ENCODE measurements at regions not wholly inside any gene's neighbourhood (a gene's known extent, or its start where the extent isn't known, plus 50 kb on each side); places are given as distances from the start of the nearest gene placed in this dataset.

- DNase-seq = no peak
Observed at GRCh38 chr5:133760532-133760931, 148.2 kb upstream of the FSTL4 start.

GRCh38 chr5:133758641-133759040, 146.3 kb upstream of the FSTL4 start:
- DNase-seq = no peak

GRCh38 chr5:133757396-133757945, 145.1 kb upstream of the FSTL4 start:
- no peak for DNase-seq

GRCh38 chr5:133756756-133757155, 144.4 kb upstream of the FSTL4 start:
- no peak for DNase-seq

DNA sequence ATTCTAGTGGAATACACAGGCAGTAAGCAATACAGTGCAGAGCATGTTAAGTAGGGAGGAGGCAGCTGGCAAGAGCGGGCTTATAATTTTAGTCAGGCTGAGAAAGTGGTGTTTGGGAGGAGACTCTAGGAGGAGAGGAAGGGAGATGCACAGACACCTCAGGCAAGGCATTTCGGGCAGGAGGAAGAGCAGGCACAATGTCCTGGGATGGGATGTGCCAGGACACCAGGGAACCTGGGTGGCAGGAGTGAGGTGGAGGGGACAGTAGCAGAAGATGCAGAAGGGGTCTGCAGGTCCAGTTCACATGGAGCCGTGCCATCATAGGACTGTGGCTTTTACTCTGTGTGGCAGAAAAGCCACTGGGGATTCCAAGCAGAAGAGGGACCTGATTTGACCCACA, 143.7 kb upstream of the FSTL4 start:
- no peak for DNase-seq

GRCh38 chr5:133754575-133755169, 142.3 kb upstream of the FSTL4 start:
- DNase-seq = peak; percentile 53

DNA sequence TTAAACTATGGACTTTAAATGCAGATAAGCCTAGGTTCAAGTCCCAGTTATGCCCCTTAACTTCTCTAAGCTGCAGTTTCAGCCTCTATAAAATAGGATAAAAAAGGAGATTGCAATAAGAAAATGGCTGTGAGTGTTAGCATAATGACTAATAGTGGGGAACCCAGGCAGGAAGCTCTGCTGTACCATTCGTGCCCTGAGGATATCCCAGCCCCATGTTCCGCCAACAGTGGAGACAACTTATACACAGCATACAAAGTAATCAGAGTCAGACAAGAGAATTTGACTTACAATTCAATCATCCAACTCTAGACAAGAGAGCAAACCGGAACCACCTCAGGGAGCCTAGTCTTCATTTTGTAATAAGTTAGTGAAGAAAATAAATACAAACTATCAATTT, 141.5 kb upstream of the FSTL4 start:
- no peak for DNase-seq

GRCh38 chr5:133751846-133752245, 139.5 kb upstream of the FSTL4 start:
- DNase-seq = no peak

- DNase-seq = no peak
Observed at GRCh38 chr5:133751421-133751820, 139.1 kb upstream of the FSTL4 start.

DNA sequence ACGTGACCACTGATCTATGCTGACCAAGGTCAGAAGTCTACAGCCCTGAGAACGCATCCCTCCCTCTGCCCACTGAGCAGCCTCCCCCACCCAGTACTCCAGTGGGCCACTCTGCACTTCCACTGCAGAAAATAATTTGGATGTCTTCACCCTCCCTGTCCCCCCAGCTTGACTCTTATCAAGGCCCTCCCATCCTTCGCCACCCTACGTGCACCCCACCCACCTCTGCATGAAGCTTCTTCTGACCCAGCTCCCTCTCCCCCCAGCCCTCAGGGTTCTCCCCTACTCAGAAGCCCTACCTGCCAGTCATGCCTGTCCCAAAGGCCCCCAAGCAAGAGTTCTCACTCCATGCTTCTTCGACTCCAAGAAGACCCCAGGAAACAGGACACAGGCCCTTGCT, 138.5 kb upstream of the FSTL4 start:
- DNase-seq = no peak

- no peak for DNase-seq
Observed at GRCh38 chr5:133750356-133750755, 138.0 kb upstream of the FSTL4 start.

GRCh38 chr5:133749331-133749985, 137.1 kb upstream of the FSTL4 start:
- DNase-seq = no peak

DNA sequence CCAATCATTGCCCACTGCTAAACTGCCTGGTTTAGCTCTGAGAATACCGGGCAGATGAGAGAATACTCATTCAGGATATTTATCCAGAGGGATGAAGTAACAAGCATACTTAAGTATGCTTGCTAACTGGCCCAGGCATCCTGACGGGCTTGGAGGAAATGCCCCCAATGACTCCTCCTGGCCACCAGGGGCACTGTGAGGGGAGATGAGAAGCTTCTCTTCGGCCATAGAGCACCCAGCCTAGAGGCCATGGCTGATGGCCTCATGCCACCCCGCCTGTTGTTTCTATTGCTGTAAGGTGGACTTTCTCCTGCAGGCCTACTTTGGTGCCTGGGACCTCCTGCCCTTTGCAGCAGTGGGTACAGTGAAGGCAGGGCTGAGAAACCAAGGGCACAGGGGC, 134.5 kb upstream of the FSTL4 start:
- peak; percentile 60 for DNase-seq

- DNase-seq = no peak
Observed at GRCh38 chr5:133744960-133745308, 132.6 kb upstream of the FSTL4 start.

DNA sequence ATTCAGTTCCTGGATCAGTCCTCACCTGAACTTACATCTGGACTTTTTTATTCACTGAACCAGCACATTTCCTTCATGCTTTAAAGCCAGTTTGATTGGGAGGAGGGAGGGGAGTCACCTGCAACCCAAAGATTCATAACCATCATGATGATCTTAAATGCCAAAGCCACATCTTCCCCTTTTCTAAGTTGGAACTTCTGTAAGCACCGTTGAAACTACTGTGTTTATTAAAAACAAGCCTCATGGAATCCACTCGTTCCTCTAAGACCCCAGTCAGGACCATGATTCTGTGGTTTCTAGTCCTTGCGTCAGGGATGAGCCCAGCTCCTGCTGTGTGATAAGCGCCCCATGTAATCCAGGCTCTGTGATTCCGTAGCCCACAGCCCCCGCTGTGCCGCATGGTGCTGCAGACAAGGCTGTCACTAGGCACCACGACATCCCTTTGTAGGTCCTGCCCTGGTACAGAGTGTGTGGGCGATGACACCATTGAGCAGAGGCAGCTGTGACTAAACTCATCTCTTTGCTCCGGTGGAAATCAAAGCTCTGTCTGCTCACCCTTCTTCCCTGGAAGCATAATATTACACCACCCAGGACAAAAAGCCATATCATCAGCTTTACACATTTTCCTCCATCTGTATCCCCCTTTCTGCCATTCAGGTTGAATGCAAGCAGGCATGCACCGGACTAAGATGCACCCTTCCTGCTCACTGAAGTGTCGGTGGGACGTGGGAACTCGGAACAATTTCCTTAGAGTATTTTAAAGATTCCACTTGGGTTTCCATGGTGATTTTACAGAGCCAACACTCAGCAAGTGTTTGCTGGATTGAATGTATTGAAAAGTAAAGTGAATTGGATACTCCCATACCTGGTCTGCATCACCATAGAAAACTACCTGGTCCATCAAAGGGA, 132.0 kb upstream of the FSTL4 start:
- DNase-seq = peak; percentile 49

- DNase-seq = no peak
Observed at GRCh38 chr5:133742431-133742988, 130.2 kb upstream of the FSTL4 start.

GRCh38 chr5:133741818-133742355, 129.5 kb upstream of the FSTL4 start:
- DNase-seq = no peak

- no peak for DNase-seq
Observed at GRCh38 chr5:133741396-133741795, 129.1 kb upstream of the FSTL4 start.

- no peak for DNase-seq
Observed at GRCh38 chr5:133739181-133739780, 126.9 kb upstream of the FSTL4 start.

- no peak for DNase-seq
Observed at GRCh38 chr5:133738271-133738670, 125.9 kb upstream of the FSTL4 start.

DNA sequence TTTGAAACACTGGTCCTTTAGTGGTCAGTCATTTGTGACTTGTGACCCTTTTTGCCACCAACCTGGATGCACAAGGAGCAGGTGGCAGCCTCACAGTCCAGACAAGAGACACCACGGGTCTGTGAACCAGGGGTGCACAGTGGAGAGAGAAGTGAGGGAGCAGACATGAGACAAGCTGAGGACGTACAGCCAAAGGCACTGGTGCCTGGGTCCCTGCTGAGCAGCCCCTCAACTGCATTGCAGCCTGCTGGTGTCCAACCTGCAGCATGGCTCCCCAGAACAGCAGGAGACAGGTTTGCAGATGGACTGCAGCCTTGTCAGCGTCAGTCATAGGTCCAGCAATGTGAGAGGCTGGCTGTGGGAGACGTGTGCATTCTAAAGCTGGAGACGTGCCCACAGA, 124.2 kb upstream of the FSTL4 start:
- DNase-seq = no peak

DNA sequence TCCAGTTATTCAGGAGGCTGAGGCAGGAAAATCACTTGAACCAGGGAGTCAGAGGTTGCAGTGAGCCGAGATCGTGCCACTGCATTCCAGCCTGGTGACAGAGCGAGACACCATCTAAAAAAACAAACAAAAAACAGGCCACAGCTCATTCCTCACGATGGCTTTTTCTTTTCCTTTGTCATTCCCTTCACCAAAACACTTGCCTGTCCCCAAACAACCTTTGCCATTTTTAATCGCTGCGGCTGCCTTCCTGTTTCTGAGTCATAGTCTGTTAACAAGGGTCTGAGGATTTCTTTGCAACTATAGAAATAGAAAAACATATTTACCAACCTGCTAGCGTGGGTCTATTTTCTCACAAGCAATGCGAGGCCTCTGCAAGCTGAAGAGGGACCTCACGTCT, 123.0 kb upstream of the FSTL4 start:
- no peak for DNase-seq

DNA sequence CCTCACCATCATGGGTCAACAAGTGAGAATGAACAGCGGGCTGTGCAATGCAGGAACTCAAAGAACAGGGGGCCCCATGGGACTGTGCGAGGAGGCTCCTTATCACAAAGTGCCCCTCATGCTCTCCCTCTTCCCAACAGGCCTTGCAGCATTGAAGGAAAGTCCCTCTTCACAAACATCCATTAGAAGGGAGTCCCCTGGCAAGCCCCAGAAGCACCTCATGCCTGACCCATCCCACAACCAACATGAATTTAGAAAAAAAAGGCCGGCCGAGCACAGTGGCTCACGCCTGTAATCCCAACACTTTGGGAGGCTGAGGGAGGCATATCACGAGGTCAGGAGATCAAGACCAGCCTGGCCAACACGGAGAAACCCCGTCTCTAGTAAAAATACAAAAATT, 122.6 kb upstream of the FSTL4 start:
- no peak for DNase-seq

Data from OCI-M1 (cell line).